CD4-positive, CD25-positive, alpha-beta regulatory T cell (primary cell): ENCODE measurements at regions not wholly inside any gene's neighbourhood (a gene's known extent, or its start where the extent isn't known, plus 50 kb on each side); places are given as distances from the start of the nearest gene placed in this dataset.

Experiments
- ATAC-seq, 2 donors: fragments of 150-1000 bp; cut with Tn5 transposase; one replicate each; pipeline ENCODE4 v1.10.0; 2021; ENCODE audit warnings: low read depth in 2 of 2, moderate number of reproducible peaks in 2 of 2, moderate library complexity in 1 of 2
- DNase-seq, 3 donors: peaks; one replicate each; pipeline versions ENCODE4 v3.0.0 to v3.0.0-alpha.2; 2012 to 2022; ENCODE audit warnings: mixed read lengths in 1 of 3
- H3K27ac ChIP-seq: one replicate; pipeline ENCODE4 v1.7.0; 2013; ENCODE audit warnings: mild to moderate bottlenecking, low read length; ENCODE audit not compliant: insufficient read depth, poor library complexity, severe bottlenecking
- H3K27me3 ChIP-seq: one replicate; pipeline ENCODE4 v1.7.0; 2013; ENCODE audit warnings: low read length; ENCODE audit not compliant: control insufficient read depth, insufficient read depth
- H3K36me3 ChIP-seq: one replicate; pipeline ENCODE4 v1.7.0; 2013; ENCODE audit warnings: mild to moderate bottlenecking, low read length, moderate library complexity; ENCODE audit not compliant: control insufficient read depth, insufficient read depth
- H3K4me1 ChIP-seq: 2 replicates; pipeline ENCODE4 v1.7.0; 2013; ENCODE audit warnings: mild to moderate bottlenecking, low read length; ENCODE audit not compliant: insufficient read depth, control insufficient read depth, poor library complexity, severe bottlenecking
- H3K4me3 ChIP-seq: one replicate; pipeline ENCODE4 v1.7.0; 2013; ENCODE audit warnings: low read depth, mild to moderate bottlenecking, low read length, moderate library complexity
- H3K9me3 ChIP-seq, 2 experiments: 1 replicate in 1 of 2; 2 replicates in 1 of 2; pipeline ENCODE4 v1.7.0; 2013; ENCODE audit warnings: low read length in 2 of 2, mild to moderate bottlenecking in 1 of 2, moderate library complexity in 1 of 2; ENCODE audit not compliant: control insufficient read depth in 2 of 2
- H3K27ac Mint-ChIP-seq, 3 donors: one replicate each; pipeline ENCODE4 v1.8.0; 2020 to 2022; ENCODE audit warnings: mild to moderate bottlenecking in 3 of 3, mixed read lengths in 3 of 3, moderate library complexity in 2 of 3
- H3K27me3 Mint-ChIP-seq: one replicate; pipeline ENCODE4 v1.8.0; 2022; ENCODE audit warnings: mild to moderate bottlenecking, mixed read lengths
- H3K36me3 Mint-ChIP-seq: one replicate; pipeline ENCODE4 v1.8.0; 2020; ENCODE audit warnings: mixed read lengths
- H3K4me1 Mint-ChIP-seq, 4 donors: one replicate each; pipeline ENCODE4 v1.8.0; 2020 to 2022; ENCODE audit warnings: mixed read lengths in 4 of 4, mild to moderate bottlenecking in 1 of 4
- H3K4me3 Mint-ChIP-seq, 4 donors: one replicate each; pipeline ENCODE4 v1.8.0; 2020 to 2022; ENCODE audit warnings: mild to moderate bottlenecking in 4 of 4, mixed read lengths in 4 of 4, moderate library complexity in 3 of 4
- H3K9me3 Mint-ChIP-seq, 7 donors: one replicate each; pipeline ENCODE4 v1.8.0; 2020 to 2022; ENCODE audit warnings: mixed read lengths in 7 of 7, mild to moderate bottlenecking in 3 of 7, moderate library complexity in 2 of 7

GRCh38 chr3:120853416-120853815 lies 54.6 kb upstream of the STXBP5L start:
- H3K9me3 Mint-ChIP-seq: no peaks in the 10 kb centered on the region
- H3K4me1 Mint-ChIP-seq: no peaks in the 10 kb centered on the region
- H3K36me3 Mint-ChIP-seq: no peaks in the 10 kb centered on the region
- H3K4me3 ChIP-seq: no peak overlapping the region
- no peak for DNase-seq
- H3K4me1 ChIP-seq: no peaks in the 10 kb centered on the region
- no peak overlapping the region for H3K27ac ChIP-seq
- no peaks in the 10 kb centered on the region for H3K9me3 ChIP-seq
- ATAC-seq: no peak
- no peak overlapping the region for H3K27ac Mint-ChIP-seq
- peaks cover 17% of the 10 kb centered on the region for H3K27me3 Mint-ChIP-seq
- no peaks in the 10 kb centered on the region for H3K27me3 ChIP-seq
- no peaks in the 10 kb centered on the region for H3K36me3 ChIP-seq
- H3K4me3 Mint-ChIP-seq: no peak overlapping the region

- Mint-ChIP-seq H3K9me3 (no peaks in the 10 kb centered on the region), H3K27ac (no peak overlapping the region), H3K36me3 (no peaks in the 10 kb centered on the region), H3K4me3 (no peak overlapping the region), H3K27me3 (peaks cover 18% of the 10 kb centered on the region), H3K4me1 (no peaks in the 10 kb centered on the region)
- no peak overlapping the region for H3K4me3 ChIP-seq
- H3K9me3 ChIP-seq: no peaks in the 10 kb centered on the region
- DNase-seq: no peak
- H3K27me3 ChIP-seq: no peaks in the 10 kb centered on the region
- H3K4me1 ChIP-seq: no peaks in the 10 kb centered on the region
- H3K27ac ChIP-seq: no peak overlapping the region
- H3K36me3 ChIP-seq: no peaks in the 10 kb centered on the region
- no peak for ATAC-seq
These were observed 53.0 kb upstream of the STXBP5L start for GRCh38 chr3:120854908-120855526.

- Mint-ChIP-seq H3K4me3 (no peak overlapping the region), H3K9me3 (no peaks in the 10 kb centered on the region), H3K4me1 (no peaks in the 10 kb centered on the region), H3K36me3 (no peaks in the 10 kb centered on the region), H3K27ac (no peak overlapping the region), H3K27me3 (peaks cover 18% of the 10 kb centered on the region)
- Histone ChIP-seq H3K9me3 (no peaks in the 10 kb centered on the region), H3K27ac (no peak overlapping the region), H3K36me3 (no peaks in the 10 kb centered on the region), H3K4me3 (no peak overlapping the region), H3K27me3 (no peaks in the 10 kb centered on the region), H3K4me1 (no peaks in the 10 kb centered on the region)
- DNase-seq (no peak), ATAC-seq (no peak)
These were observed 52.2 kb upstream of the STXBP5L start for GRCh38 chr3:120855665-120856437.
